H1 (cell line): ENCODE measurements at regions not wholly inside any gene's neighbourhood (a gene's known extent, or its start where the extent isn't known, plus 50 kb on each side); places are given as distances from the start of the nearest gene placed in this dataset.

Source experiments
- GTF2F1 ChIP-seq: IDR thresholded peaks from 2 replicates; pipeline ENCODE4 v1.6.1; 2012; ENCODE audit warnings: low read depth, low read length, improper control_type of control experiment, borderline replicate concordance
- KDM4A ChIP-seq: IDR thresholded peaks from one replicate; pipeline ENCODE4 v1.7.1; 2012; ENCODE audit warnings: low read depth, mild to moderate bottlenecking, moderate library complexity, low read length, inconsistent platforms; ENCODE audit not compliant: severe bottlenecking
- KDM5A ChIP-seq: fragments of 200-600 bp; IDR thresholded peaks from 2 replicates; pipeline ENCODE4 v1.7.1; 2012; ENCODE audit warnings: mild to moderate bottlenecking, low read length, inconsistent platforms, mixed read lengths
- POLR2AphosphoS5 ChIP-seq: IDR thresholded peaks from 2 replicates; pipeline ENCODE4 v1.6.1; 2011; ENCODE audit warnings: low read depth, low read length
- TBP ChIP-seq: IDR thresholded peaks from 2 replicates; pipeline ENCODE4 v1.6.1; 2011; ENCODE audit warnings: low read depth, low read length, improper control_type of control experiment
- TF ChIP-seq, protein P1 (sequence below): fragments of 300-600 bp; sonication (generic); IDR thresholded peaks from 2 replicates; pipeline ENCODE4 v1.7.1; 2012; ENCODE audit warnings: low read length, moderate library complexity, mild to moderate bottlenecking, inconsistent platforms; ENCODE audit not compliant: insufficient replicate concordance
- TF ChIP-seq, protein P2 (sequence below), 3 experiments: IDR thresholded peaks; 1 replicate in 2 of 3; 2 replicates in 1 of 3; pipeline versions ENCODE4 v1.5.1 to v1.6.1; 2011; ENCODE audit warnings: low read length in 3 of 3, mild to moderate bottlenecking in 3 of 3, inconsistent platforms in 2 of 3, low read depth in 1 of 3, moderate library complexity in 1 of 3; ENCODE audit not compliant: insufficient read depth in 1 of 3; ENCODE audit errors: control extremely low read depth in 1 of 3

DNA sequence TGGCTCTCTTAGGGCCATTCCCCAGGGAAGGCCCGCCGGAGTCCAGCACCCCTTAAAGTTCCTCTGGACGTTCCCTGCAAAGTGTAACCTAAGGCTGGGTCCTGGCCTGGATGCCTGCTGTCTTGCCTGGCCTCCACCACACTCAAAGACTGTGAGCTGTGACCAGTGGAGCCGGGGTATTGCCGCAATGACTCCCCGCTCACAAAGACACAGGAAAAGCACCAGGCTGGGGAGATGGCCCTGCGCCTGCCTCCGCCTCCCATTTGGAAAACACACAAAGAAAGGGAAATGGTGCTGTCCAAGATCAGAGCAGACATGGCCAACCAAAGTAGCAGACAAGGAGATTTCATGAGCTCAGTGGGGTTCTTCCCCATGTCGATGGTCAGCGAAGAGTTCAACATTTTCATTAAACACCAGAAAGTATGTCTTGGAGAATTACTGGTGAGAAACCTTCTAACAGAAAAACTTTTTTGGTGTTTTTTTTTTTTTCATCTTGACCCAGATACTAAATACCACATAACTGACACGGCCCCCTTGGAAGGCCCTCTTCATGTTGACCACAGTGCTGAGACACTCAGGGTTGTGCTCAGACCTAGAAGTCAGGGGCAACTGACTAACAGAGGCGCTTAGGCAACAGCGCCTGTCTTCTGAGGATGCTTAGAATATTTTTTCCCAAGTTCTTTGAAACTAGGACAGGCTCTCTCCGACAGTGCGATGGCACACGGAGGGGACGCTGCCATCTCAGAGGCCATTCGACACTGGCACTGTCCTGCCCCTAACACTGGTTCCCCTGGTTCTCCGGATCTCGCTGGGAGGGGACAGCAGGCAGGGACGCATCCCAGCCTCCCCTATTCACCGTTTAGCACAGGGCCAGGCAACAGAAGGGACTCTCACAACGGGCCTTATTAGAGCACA, 226.4 kb upstream of the ID2 start (continued):
- TF ChIP-seq, protein P1, sequence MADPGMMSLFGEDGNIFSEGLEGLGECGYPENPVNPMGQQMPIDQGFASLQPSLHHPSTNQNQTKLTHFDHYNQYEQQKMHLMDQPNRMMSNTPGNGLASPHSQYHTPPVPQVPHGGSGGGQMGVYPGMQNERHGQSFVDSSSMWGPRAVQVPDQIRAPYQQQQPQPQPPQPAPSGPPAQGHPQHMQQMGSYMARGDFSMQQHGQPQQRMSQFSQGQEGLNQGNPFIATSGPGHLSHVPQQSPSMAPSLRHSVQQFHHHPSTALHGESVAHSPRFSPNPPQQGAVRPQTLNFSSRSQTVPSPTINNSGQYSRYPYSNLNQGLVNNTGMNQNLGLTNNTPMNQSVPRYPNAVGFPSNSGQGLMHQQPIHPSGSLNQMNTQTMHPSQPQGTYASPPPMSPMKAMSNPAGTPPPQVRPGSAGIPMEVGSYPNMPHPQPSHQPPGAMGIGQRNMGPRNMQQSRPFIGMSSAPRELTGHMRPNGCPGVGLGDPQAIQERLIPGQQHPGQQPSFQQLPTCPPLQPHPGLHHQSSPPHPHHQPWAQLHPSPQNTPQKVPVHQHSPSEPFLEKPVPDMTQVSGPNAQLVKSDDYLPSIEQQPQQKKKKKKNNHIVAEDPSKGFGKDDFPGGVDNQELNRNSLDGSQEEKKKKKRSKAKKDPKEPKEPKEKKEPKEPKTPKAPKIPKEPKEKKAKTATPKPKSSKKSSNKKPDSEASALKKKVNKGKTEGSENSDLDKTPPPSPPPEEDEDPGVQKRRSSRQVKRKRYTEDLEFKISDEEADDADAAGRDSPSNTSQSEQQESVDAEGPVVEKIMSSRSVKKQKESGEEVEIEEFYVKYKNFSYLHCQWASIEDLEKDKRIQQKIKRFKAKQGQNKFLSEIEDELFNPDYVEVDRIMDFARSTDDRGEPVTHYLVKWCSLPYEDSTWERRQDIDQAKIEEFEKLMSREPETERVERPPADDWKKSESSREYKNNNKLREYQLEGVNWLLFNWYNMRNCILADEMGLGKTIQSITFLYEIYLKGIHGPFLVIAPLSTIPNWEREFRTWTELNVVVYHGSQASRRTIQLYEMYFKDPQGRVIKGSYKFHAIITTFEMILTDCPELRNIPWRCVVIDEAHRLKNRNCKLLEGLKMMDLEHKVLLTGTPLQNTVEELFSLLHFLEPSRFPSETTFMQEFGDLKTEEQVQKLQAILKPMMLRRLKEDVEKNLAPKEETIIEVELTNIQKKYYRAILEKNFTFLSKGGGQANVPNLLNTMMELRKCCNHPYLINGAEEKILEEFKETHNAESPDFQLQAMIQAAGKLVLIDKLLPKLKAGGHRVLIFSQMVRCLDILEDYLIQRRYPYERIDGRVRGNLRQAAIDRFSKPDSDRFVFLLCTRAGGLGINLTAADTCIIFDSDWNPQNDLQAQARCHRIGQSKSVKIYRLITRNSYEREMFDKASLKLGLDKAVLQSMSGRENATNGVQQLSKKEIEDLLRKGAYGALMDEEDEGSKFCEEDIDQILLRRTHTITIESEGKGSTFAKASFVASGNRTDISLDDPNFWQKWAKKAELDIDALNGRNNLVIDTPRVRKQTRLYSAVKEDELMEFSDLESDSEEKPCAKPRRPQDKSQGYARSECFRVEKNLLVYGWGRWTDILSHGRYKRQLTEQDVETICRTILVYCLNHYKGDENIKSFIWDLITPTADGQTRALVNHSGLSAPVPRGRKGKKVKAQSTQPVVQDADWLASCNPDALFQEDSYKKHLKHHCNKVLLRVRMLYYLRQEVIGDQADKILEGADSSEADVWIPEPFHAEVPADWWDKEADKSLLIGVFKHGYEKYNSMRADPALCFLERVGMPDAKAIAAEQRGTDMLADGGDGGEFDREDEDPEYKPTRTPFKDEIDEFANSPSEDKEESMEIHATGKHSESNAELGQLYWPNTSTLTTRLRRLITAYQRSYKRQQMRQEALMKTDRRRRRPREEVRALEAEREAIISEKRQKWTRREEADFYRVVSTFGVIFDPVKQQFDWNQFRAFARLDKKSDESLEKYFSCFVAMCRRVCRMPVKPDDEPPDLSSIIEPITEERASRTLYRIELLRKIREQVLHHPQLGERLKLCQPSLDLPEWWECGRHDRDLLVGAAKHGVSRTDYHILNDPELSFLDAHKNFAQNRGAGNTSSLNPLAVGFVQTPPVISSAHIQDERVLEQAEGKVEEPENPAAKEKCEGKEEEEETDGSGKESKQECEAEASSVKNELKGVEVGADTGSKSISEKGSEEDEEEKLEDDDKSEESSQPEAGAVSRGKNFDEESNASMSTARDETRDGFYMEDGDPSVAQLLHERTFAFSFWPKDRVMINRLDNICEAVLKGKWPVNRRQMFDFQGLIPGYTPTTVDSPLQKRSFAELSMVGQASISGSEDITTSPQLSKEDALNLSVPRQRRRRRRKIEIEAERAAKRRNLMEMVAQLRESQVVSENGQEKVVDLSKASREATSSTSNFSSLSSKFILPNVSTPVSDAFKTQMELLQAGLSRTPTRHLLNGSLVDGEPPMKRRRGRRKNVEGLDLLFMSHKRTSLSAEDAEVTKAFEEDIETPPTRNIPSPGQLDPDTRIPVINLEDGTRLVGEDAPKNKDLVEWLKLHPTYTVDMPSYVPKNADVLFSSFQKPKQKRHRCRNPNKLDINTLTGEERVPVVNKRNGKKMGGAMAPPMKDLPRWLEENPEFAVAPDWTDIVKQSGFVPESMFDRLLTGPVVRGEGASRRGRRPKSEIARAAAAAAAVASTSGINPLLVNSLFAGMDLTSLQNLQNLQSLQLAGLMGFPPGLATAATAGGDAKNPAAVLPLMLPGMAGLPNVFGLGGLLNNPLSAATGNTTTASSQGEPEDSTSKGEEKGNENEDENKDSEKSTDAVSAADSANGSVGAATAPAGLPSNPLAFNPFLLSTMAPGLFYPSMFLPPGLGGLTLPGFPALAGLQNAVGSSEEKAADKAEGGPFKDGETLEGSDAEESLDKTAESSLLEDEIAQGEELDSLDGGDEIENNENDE = no peak
- no peak for TF ChIP-seq KDM5A
- no peak for TF ChIP-seq KDM4A
- TF ChIP-seq TBP = no peak
- TF ChIP-seq, protein P2, sequence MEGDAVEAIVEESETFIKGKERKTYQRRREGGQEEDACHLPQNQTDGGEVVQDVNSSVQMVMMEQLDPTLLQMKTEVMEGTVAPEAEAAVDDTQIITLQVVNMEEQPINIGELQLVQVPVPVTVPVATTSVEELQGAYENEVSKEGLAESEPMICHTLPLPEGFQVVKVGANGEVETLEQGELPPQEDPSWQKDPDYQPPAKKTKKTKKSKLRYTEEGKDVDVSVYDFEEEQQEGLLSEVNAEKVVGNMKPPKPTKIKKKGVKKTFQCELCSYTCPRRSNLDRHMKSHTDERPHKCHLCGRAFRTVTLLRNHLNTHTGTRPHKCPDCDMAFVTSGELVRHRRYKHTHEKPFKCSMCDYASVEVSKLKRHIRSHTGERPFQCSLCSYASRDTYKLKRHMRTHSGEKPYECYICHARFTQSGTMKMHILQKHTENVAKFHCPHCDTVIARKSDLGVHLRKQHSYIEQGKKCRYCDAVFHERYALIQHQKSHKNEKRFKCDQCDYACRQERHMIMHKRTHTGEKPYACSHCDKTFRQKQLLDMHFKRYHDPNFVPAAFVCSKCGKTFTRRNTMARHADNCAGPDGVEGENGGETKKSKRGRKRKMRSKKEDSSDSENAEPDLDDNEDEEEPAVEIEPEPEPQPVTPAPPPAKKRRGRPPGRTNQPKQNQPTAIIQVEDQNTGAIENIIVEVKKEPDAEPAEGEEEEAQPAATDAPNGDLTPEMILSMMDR (IDR thresholded peaks at IDR 0.05; ENCODE audit: control extremely low read depth in 1 of 3, insufficient read depth in 1 of 3, low read depth in 1 of 3, low read length in 3 of 3) = no peak
- no peak for TF ChIP-seq GTF2F1
- TF ChIP-seq POLR2AphosphoS5 = no peak
